ENCODE measurements at regions not wholly inside any gene's neighbourhood (a gene's known extent, or its start where the extent isn't known, plus 50 kb on each side); places are given as distances from the start of the nearest gene placed in this dataset.

GRCh38 chr13:26929971-26930730 lies 169.6 kb upstream of the GPR12 start:
- peak; percentile 85 for DNase-seq

GRCh38 chr13:26927511-26927910 lies 166.9 kb upstream of the GPR12 start:
- no peak for DNase-seq

- no peak for DNase-seq
Measured at GRCh38 chr13:26926371-26926770, 165.8 kb upstream of the GPR12 start.

GRCh38 chr13:26923824-26924605 lies 163.4 kb upstream of the GPR12 start:
- DNase-seq, result no peak

- no peak for DNase-seq
Measured at GRCh38 chr13:26921918-26922317, 161.3 kb upstream of the GPR12 start.

GRCh38 chr13:26920614-26921355 lies 160.2 kb upstream of the GPR12 start:
- DNase-seq, result no peak

- no peak for DNase-seq
Measured at GRCh38 chr13:26919732-26920131, 159.1 kb upstream of the GPR12 start.

- no peak for DNase-seq
Measured at GRCh38 chr13:26919311-26919710, 158.7 kb upstream of the GPR12 start.

- no peak for DNase-seq
Measured at GRCh38 chr13:26914624-26915023, 154.0 kb upstream of the GPR12 start.

GRCh38 chr13:26914148-26914547 lies 153.6 kb upstream of the GPR12 start:
- DNase-seq, result no peak

- DNase-seq, result no peak
Measured at GRCh38 chr13:26910754-26911465, 150.3 kb upstream of the GPR12 start.

GRCh38 chr13:26909477-26909876 lies 148.9 kb upstream of the GPR12 start:
- no peak for DNase-seq

GRCh38 chr13:26908126-26908525 lies 147.5 kb upstream of the GPR12 start:
- DNase-seq, result no peak

GRCh38 chr13:26899202-26899601 lies 138.6 kb upstream of the GPR12 start:
- DNase-seq, result no peak

- DNase-seq, result no peak
Measured at GRCh38 chr13:26897706-26898550, 137.3 kb upstream of the GPR12 start.

- DNase-seq, result no peak
Measured at GRCh38 chr13:26896986-26897668, 136.5 kb upstream of the GPR12 start.

GRCh38 chr13:26895808-26896466 lies 135.4 kb upstream of the GPR12 start:
- no peak for DNase-seq

GRCh38 chr13:26895081-26895807 lies 134.7 kb upstream of the GPR12 start:
- DNase-seq, result no peak

- DNase-seq, result no peak
Measured at GRCh38 chr13:26888632-26889031, 128.0 kb upstream of the GPR12 start.

GRCh38 chr13:26887594-26887993 lies 127.0 kb upstream of the GPR12 start:
- no peak for DNase-seq

Data from NCI-H1092 treated with DMSO at 0.1 percent for 48 hours (cell line).